SK-N-SH (cell line): ENCODE measurements at regions not wholly inside any gene's neighbourhood (a gene's known extent, or its start where the extent isn't known, plus 50 kb on each side); places are given as distances from the start of the nearest gene placed in this dataset.
"Not testable (repeated sequence)": the region's sequence is repeated elsewhere in the genome, so short reads cannot be mapped to it uniquely, and the experiment has no call there.

ENCODE experiments used
- CTCF ChIP-seq: fragments of 200-600 bp; sonication (generic); IDR thresholded peaks from 2 replicates; pipeline ENCODE4 v1.6.1; 2017; ENCODE audit warnings: antibody characterized with exemption, mild to moderate bottlenecking, moderate library complexity
- EP300 ChIP-seq, 2 experiments: IDR thresholded peaks; 2 replicates each; pipeline versions ENCODE4 v1.4.0 to v1.6.1; 2012; ENCODE audit warnings: borderline replicate concordance in 1 of 2, low read depth in 1 of 2, low read length in 1 of 2
- EZH2phosphoT487 ChIP-seq: fragments of 200-600 bp; sonication (generic); IDR thresholded peaks from 2 replicates; pipeline ENCODE4 v1.6.1; 2017; ENCODE audit warnings: low read depth, mixed run types, mild to moderate bottlenecking, antibody characterized with exemption, moderate library complexity, borderline replicate concordance
- FOSL2 ChIP-seq: IDR thresholded peaks from 2 replicates; pipeline ENCODE4 v1.4.0; 2012; ENCODE audit warnings: low read depth, mild to moderate bottlenecking, moderate library complexity, borderline replicate concordance
- FOXJ3 ChIP-seq: sonication (generic); formaldehyde crosslinking; IDR thresholded peaks from 2 replicates; pipeline ENCODE4 v1.5.1; 2020; ENCODE audit warnings: mild to moderate bottlenecking, missing genetic modification reagents
- GABPA ChIP-seq: IDR thresholded peaks from 2 replicates; pipeline ENCODE4 v1.4.0; 2012; ENCODE audit warnings: low read depth, mild to moderate bottlenecking
- JUND ChIP-seq: IDR thresholded peaks from 2 replicates; pipeline ENCODE4 v1.4.0; 2012
- RAD21 ChIP-seq: IDR thresholded peaks from 2 replicates; pipeline ENCODE4 v1.6.1; 2012; ENCODE audit warnings: mild to moderate bottlenecking, low read length
- REST ChIP-seq: IDR thresholded peaks from 2 replicates; pipeline ENCODE4 v1.6.1; 2012; ENCODE audit warnings: mild to moderate bottlenecking, low read depth, low read length, moderate library complexity
- RFX5 ChIP-seq: IDR thresholded peaks from 2 replicates; pipeline ENCODE4 v1.6.1; 2012; ENCODE audit warnings: mild to moderate bottlenecking, improper control_type of control experiment, low read length
- TAF1 ChIP-seq: IDR thresholded peaks from 2 replicates; pipeline ENCODE4 v1.6.1; 2012; ENCODE audit warnings: low read depth, mild to moderate bottlenecking, low read length, moderate library complexity, borderline replicate concordance
- TCF12 ChIP-seq: IDR thresholded peaks from 2 replicates; pipeline ENCODE4 v1.4.0; 2012
- USF2 ChIP-seq: fragments of 150-350 bp; IDR thresholded peaks from 2 replicates; pipeline ENCODE4 v1.6.1; 2017; ENCODE audit warnings: antibody characterized with exemption, low read length, low read depth, borderline replicate concordance

GRCh38 chr17:21778866-21779265 lies 86.5 kb downstream of the KCNJ18 start:
- not testable (repeated sequence) for TF ChIP-seq CTCF; JUND; USF2; FOSL2; RFX5; GABPA; EP300 (IDR thresholded peaks at IDR 0.05; ENCODE audit: borderline replicate concordance in 1 of 2, low read depth in 1 of 2, low read length in 1 of 2); TAF1; TCF12; RAD21; REST; FOXJ3 (CRISPR knock-in tag); EZH2phosphoT487
